Right lobe of liver (tissue), 6 donors: ENCODE measurements at regions not wholly inside any gene's neighbourhood (a gene's known extent, or its start where the extent isn't known, plus 50 kb on each side); places are given as distances from the start of the nearest gene placed in this dataset.

Source experiments
- ATAC-seq, 4 donors: fragments of 200-7000 bp; cut with Tn5 transposase; one replicate each; pipeline ENCODE4 v1.9.1; 2020; ENCODE audit warnings: mild to moderate bottlenecking in 4 of 4, moderate library complexity in 4 of 4
- DNase-seq, 3 donors: peaks; one replicate each; pipeline ENCODE4 v3.0.0-alpha.2; 2020
- H3K27ac ChIP-seq, 3 donors: fragments of 200-600 bp; one replicate each; pipeline ENCODE4 v1.8.0; 2022
- H3K27me3 ChIP-seq, 2 donors: fragments of 200-600 bp; one replicate each; pipeline ENCODE4 v1.8.0; 2022
- H3K36me3 ChIP-seq, 4 donors: fragments of 200-600 bp; sonication (generic) in 1 of 4; one replicate each; pipeline versions ENCODE4 v1.5.1 to v1.8.0; 2017 to 2022; ENCODE audit warnings: control low read depth in 1 of 4
- H3K4me1 ChIP-seq, 4 donors: fragments of 200-600 bp; sonication (generic) in 1 of 4; one replicate each; pipeline versions ENCODE4 v1.5.1 to v1.8.0; 2017 to 2022; ENCODE audit warnings: control low read depth in 1 of 4
- H3K4me3 ChIP-seq, 3 donors: fragments of 200-600 bp; one replicate each; pipeline ENCODE4 v1.8.0; 2022
- H3K9me3 ChIP-seq, 4 donors: fragments of 200-600 bp; sonication (generic) in 1 of 4; one replicate each; pipeline versions ENCODE4 v1.5.1 to v1.8.0; 2017 to 2022; ENCODE audit warnings: control low read depth in 1 of 4
- POLR2A ChIP-seq: fragments of 450-650 bp; IDR thresholded peaks from one replicate; pipeline ENCODE4 v1.6.1; 2017; ENCODE audit warnings: antibody characterized with exemption, mild to moderate bottlenecking
- WGBS: methylation state at CpG from one replicate; pipeline ENCODE4 v1.1.6; 2018; ENCODE audit warnings: low coverage, low lambda C conversion rate; ENCODE audit not compliant: insufficient coverage; ENCODE audit errors: missing lambda C conversion rate; 5-methylcytosine and 5-hydroxymethylcytosine counted together
- intact Hi-C, 2 donors: fragments of 100-400 bp; cut with DNase I; formaldehyde crosslinking; loops; one replicate each; pipeline versions ENCODE4 v1.11.2 to v1.14.1; 2022
- TF ChIP-seq, protein P1 (sequence below), 4 donors: fragments of 200-600 bp in 3 of 4; fragments of 450-650 bp in 1 of 4; IDR thresholded peaks; one replicate each; pipeline versions ENCODE4 v1.5.1 to v1.8.0; 2016 to 2022; ENCODE audit warnings: antibody characterized with exemption in 4 of 4, mild to moderate bottlenecking in 2 of 4
- donor health status: DM: no; HTN: yes; CAD: no.
- donor health status: DM: no; HTN: no; CAD: no.
- donor health status: DM: no; HTN: no; CAD: no.
- donor health status: DM: no; HTN: yes; CAD: no.
- donor health status: DM: no; HTN: yes; CAD: no.

DNA sequence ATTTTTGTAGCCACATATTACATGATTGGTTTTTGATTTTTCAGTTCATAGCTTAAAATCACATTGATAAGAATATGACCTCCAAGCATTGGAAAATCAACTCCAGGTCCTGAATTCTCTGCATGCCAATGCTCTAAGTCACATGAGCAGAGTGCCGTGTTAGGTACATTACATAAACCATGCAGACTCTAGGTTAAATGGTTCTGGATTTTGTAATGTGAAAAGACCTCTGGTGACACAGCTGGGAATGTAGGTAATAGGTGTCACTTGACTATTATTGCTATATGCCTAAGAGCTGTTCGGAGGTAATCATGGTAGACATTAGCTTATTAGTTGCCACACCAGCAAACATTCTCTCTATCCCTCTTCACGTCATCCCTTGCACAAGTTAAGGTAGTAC is 231.1 kb upstream of the SALL1 start:
- no peak overlapping the region for H3K4me3 ChIP-seq
- no peaks in the 10 kb centered on the region for H3K27me3 ChIP-seq
- ATAC-seq: peak in 1 of 4 donors; percentile 59
- no peaks in the 10 kb centered on the region for H3K9me3 ChIP-seq
- 31% methylated on average over 3 of the region's 3 CpGs for WGBS
- H3K27ac ChIP-seq: no peak overlapping the region
- no peak for TF ChIP-seq POLR2A
- TF ChIP-seq, protein P1, sequence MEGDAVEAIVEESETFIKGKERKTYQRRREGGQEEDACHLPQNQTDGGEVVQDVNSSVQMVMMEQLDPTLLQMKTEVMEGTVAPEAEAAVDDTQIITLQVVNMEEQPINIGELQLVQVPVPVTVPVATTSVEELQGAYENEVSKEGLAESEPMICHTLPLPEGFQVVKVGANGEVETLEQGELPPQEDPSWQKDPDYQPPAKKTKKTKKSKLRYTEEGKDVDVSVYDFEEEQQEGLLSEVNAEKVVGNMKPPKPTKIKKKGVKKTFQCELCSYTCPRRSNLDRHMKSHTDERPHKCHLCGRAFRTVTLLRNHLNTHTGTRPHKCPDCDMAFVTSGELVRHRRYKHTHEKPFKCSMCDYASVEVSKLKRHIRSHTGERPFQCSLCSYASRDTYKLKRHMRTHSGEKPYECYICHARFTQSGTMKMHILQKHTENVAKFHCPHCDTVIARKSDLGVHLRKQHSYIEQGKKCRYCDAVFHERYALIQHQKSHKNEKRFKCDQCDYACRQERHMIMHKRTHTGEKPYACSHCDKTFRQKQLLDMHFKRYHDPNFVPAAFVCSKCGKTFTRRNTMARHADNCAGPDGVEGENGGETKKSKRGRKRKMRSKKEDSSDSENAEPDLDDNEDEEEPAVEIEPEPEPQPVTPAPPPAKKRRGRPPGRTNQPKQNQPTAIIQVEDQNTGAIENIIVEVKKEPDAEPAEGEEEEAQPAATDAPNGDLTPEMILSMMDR (IDR thresholded peaks at IDR 0.05): no peak
- intact Hi-C loops: no loop called here
- H3K36me3 ChIP-seq: no peaks in the 10 kb centered on the region
- DNase-seq: no peak
- no peaks in the 10 kb centered on the region for H3K4me1 ChIP-seq

DNA sequence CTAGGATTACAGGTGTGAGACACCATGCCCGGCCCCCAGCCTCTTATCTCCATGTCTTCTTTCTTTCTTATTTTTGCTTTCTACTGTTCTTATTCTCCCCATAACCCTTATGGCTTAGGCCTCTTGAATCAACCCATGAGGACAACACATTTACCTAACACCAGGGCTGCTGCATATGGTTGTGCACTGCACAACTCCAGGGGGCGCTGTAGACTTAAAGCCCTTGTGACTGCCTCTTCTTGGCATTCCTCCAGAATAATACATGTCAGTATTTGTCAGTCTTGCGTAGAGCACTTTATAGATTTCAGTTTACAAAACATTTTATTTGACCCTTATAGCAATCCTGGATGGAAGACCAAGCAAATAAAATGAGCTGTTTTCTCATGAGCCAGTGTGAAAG is 225.0 kb upstream of the SALL1 start:
- 96% methylated on average over 2 of the region's 3 CpGs for WGBS
- Histone ChIP-seq H3K36me3 (no peaks in the 10 kb centered on the region), H3K9me3 (no peaks in the 10 kb centered on the region), H3K27ac (no peak overlapping the region), H3K27me3 (no peaks in the 10 kb centered on the region), H3K4me1 (no peaks in the 10 kb centered on the region), H3K4me3 (no peak overlapping the region)
- no peak for DNase-seq
- no peak for TF ChIP-seq POLR2A
- TF ChIP-seq, protein P1 (IDR thresholded peaks at IDR 0.05): peak in 1 of 4 donors; percentile 9
- intact Hi-C loops: no loop called here
- no peak for ATAC-seq

DNA sequence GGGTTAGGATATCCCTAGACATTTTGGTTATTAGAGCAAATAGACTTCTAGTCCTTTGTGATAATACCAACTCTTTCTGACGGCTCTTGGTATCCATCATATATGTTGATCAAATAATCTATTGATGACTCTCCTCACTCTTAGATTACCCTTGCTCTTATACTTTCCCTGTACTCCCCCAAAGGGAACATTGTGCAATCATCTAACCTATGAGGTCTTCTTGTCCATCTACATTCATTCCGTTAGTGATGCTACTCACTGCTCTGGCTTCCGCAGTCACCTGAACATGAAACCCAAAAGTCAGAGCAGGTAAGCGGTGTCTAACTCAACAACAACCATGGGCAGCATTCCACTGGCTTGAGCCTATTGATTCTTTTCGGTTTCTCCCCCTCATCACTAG is 223.7 kb upstream of the SALL1 start:
- Histone ChIP-seq H3K9me3 (no peaks in the 10 kb centered on the region), H3K4me1 (no peaks in the 10 kb centered on the region), H3K36me3 (no peaks in the 10 kb centered on the region), H3K4me3 (no peak overlapping the region), H3K27ac (no peak overlapping the region), H3K27me3 (no peaks in the 10 kb centered on the region)
- 80% methylated on average over 5 of the region's 5 CpGs for WGBS
- intact Hi-C loops: no loop called here
- DNase-seq (no peak), ATAC-seq (no peak)
- TF ChIP-seq POLR2A: no peak

DNA sequence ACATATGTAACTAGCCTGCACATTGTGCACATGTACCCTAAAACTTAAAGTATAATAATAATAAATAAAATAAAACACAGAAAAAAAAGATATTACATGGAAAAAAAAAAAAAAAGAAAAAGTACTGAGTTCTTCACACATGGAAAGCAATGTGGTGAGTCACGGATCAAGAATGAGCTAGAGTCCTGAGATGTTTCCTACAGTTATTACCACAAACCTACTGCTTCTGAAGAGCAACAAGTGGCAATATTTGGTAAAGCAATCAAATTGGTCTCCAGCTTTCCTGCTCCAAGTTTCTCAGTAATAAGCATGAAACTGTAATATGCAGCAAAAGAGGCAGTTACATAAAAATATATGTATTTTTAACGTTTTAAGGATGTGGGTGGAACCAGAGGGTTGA is 223.3 kb upstream of the SALL1 start:
- WGBS: 63% methylated on average over 2 of the region's 2 CpGs

DNA sequence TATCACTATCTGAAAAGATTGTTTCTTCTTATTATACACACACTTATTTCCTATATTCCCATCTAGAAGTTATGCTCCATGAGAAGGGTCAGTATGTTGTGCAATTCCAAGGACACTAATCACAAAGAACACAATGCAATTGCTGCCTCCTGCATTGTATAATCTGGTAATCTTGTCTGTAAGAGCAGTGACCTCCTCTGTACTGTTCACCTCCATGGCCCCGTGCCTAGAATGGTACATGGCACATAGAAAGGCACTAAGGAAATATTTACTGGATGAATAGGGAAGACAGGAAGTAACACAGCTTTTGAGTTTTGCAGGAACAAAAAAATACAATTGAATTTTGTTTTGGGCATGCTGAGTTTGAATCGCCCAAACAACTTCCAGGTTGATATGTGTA is 214.6 kb upstream of the SALL1 start:
- 28% methylated on average over 2 of the region's 2 CpGs for WGBS
- no peaks in the 10 kb centered on the region for H3K9me3 ChIP-seq
- H3K4me1 ChIP-seq: peaks cover 0 to 11% (median 0%) of the 10 kb centered on the region in 4 donors
- intact Hi-C loops: no loop called here
- H3K4me3 ChIP-seq: no peak overlapping the region
- DNase-seq: peak; percentile 54 to 61 (median 60)
- no peak overlapping the region for H3K27ac ChIP-seq
- peak; percentile 75 to 93 (median 88) for ATAC-seq
- no peak for TF ChIP-seq POLR2A
- TF ChIP-seq, protein P1 (IDR thresholded peaks at IDR 0.05): no peak
- no peaks in the 10 kb centered on the region for H3K27me3 ChIP-seq
- no peaks in the 10 kb centered on the region for H3K36me3 ChIP-seq

More for the DNA sequence above, 223.3 kb upstream of the SALL1 start:
- H3K36me3 ChIP-seq: no peaks in the 10 kb centered on the region
- no peak overlapping the region for H3K27ac ChIP-seq
- DNase-seq (no peak), ATAC-seq (no peak)
- no peaks in the 10 kb centered on the region for H3K9me3 ChIP-seq
- H3K4me1 ChIP-seq: no peaks in the 10 kb centered on the region
- intact Hi-C loops: no loop called here
- H3K27me3 ChIP-seq: no peaks in the 10 kb centered on the region
- TF ChIP-seq POLR2A: no peak
- TF ChIP-seq, protein P1 (IDR thresholded peaks at IDR 0.05): no peak
- H3K4me3 ChIP-seq: no peak overlapping the region
